ENCODE measurements at regions not wholly inside any gene's neighbourhood (a gene's known extent, or its start where the extent isn't known, plus 50 kb on each side); places are given as distances from the start of the nearest gene placed in this dataset.

DNA sequence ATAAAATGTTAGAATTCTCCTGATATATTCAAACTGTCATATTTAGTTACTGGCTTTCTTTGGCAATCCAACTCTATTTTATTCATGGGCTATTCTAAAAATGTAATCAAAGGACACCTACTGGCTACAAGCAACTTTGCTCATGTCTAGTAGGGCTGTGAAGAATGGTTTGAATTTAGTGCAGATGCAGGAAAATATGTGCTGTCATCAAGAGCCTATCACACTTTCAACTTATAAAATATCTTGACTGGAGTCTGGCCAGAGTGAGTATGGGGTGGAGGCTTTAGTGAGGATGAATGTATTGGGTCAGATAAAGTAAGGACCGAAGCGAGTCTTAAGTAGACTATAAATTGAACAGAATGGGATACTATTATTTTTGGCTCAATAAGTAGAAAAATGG lies 343.4 kb upstream of the SPRED2 start:
- DNase-seq (ENCODE audit: low spot score) (no peak), ATAC-seq (ENCODE audit: insufficient number of reproducible peaks, low FRiP score, low read depth) (no peak)
- no peaks in the 10 kb centered on the region for H3K36me3 ChIP-seq
- H3K27me3 ChIP-seq (replicated peaks; ENCODE audit: insufficient read depth), result no peaks in the 10 kb centered on the region
- H3K4me1 ChIP-seq (ENCODE audit: control insufficient read depth in 1 of 2, low read depth in 2 of 2), result no peaks in the 10 kb centered on the region
- TF ChIP-seq, protein P1, sequence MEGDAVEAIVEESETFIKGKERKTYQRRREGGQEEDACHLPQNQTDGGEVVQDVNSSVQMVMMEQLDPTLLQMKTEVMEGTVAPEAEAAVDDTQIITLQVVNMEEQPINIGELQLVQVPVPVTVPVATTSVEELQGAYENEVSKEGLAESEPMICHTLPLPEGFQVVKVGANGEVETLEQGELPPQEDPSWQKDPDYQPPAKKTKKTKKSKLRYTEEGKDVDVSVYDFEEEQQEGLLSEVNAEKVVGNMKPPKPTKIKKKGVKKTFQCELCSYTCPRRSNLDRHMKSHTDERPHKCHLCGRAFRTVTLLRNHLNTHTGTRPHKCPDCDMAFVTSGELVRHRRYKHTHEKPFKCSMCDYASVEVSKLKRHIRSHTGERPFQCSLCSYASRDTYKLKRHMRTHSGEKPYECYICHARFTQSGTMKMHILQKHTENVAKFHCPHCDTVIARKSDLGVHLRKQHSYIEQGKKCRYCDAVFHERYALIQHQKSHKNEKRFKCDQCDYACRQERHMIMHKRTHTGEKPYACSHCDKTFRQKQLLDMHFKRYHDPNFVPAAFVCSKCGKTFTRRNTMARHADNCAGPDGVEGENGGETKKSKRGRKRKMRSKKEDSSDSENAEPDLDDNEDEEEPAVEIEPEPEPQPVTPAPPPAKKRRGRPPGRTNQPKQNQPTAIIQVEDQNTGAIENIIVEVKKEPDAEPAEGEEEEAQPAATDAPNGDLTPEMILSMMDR (IDR thresholded peaks at IDR 0.05), result no peak
- no peak overlapping the region for H3K27ac ChIP-seq
- no peak overlapping the region for H3K4me3 ChIP-seq
- no peaks in the 10 kb centered on the region for H3K9me3 ChIP-seq

DNA sequence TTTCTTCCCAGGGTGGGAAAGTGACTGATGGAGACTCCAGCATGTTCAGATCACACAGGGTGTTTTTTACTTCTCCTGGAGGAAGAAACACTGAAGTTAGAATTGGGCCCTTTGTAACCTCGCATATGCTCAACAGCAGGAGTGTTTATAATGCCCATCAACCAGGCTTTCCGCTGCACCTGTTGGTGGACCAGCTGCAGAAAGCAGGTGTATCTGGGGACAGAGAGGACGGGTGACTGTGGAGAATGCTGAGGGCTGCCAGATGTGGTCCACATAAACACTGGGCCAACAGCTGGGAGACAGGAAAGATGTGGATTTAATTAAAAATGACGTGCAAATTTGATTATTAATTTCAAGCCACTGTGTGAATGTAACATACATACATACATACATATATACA lies 335.5 kb upstream of the SPRED2 start:
- no peak for DNase-seq (ENCODE audit: low spot score)
- ATAC-seq (ENCODE audit: insufficient number of reproducible peaks, low FRiP score, low read depth), result no peak
- H3K9me3 ChIP-seq, result no peaks in the 10 kb centered on the region
- H3K4me3 ChIP-seq, result no peak overlapping the region
- TF ChIP-seq, protein P1 (IDR thresholded peaks at IDR 0.05), result no peak
- no peaks in the 10 kb centered on the region for H3K27me3 ChIP-seq (replicated peaks; ENCODE audit: insufficient read depth)
- H3K27ac ChIP-seq, result no peak overlapping the region
- no peaks in the 10 kb centered on the region for H3K36me3 ChIP-seq
- H3K4me1 ChIP-seq (ENCODE audit: control insufficient read depth in 1 of 2, low read depth in 2 of 2), result no peaks in the 10 kb centered on the region

DNA sequence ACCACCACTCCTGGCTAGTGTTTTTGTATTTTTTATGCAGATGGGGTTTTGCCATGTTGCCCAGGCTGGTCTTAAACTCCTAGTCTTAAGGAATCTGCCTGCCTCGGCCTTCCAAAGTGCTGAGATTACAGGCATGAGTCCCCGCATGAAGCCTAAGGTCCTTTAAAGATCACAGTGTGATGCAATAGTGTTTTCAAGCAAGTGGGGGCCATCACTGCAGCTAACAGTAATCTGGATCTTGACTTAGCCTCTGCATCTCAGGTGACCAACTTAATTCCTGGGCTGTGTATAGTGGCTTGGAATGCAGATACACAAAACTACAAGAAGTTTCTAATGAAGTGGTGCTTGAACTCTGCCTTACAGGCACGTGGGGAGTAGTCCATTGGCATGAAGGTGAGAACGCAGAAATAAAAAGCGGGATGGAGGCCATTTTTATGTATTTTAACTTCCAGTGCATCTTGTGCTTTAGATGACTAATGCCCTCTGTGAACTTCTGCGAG lies 334.4 kb upstream of the SPRED2 start:
- no peaks in the 10 kb centered on the region for H3K27me3 ChIP-seq (replicated peaks; ENCODE audit: insufficient read depth)
- H3K9me3 ChIP-seq, result no peaks in the 10 kb centered on the region
- H3K4me3 ChIP-seq, result no peak overlapping the region
- no peaks in the 10 kb centered on the region for H3K4me1 ChIP-seq (ENCODE audit: control insufficient read depth in 1 of 2, low read depth in 2 of 2)
- ATAC-seq (ENCODE audit: insufficient number of reproducible peaks, low FRiP score, low read depth) (no peak), DNase-seq (ENCODE audit: low spot score) (no peak)
- H3K36me3 ChIP-seq, result no peaks in the 10 kb centered on the region
- TF ChIP-seq, protein P1 (IDR thresholded peaks at IDR 0.05), result no peak
- H3K27ac ChIP-seq, result no peak overlapping the region

GRCh38 chr2:65765376-65765775 lies 333.0 kb upstream of the SPRED2 start:
- Histone ChIP-seq H3K27ac (no peak overlapping the region), H3K9me3 (no peaks in the 10 kb centered on the region), H3K27me3 (replicated peaks; ENCODE audit: insufficient read depth) (no peaks in the 10 kb centered on the region), H3K4me3 (no peak overlapping the region), H3K4me1 (ENCODE audit: control insufficient read depth in 1 of 2, low read depth in 2 of 2) (no peaks in the 10 kb centered on the region), H3K36me3 (no peaks in the 10 kb centered on the region)
- TF ChIP-seq, protein P1 (IDR thresholded peaks at IDR 0.05), result no peak
- DNase-seq (ENCODE audit: low spot score) (no peak), ATAC-seq (ENCODE audit: insufficient number of reproducible peaks, low FRiP score, low read depth) (no peak)

DNA sequence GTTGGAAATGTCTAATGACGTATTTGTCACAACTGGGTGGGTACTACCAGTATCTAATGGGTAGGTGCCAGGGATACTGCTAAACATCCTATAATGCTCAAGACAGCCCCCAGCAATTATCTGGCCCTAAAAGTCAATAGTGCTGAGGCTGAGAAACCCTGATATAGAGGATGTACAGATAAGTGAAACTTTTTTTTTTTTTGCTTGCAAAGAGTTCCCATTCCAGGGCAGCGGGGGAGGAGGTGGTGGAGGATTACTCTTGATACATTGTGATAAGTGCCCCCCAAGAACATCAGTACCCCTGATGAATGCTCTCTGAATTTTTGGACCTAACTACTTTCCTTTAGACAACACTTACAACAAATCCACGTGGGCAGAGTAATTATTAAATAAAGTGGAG lies 329.7 kb upstream of the SPRED2 start:
- Histone ChIP-seq H3K27me3 (replicated peaks; ENCODE audit: insufficient read depth) (no peaks in the 10 kb centered on the region), H3K4me1 (ENCODE audit: control insufficient read depth in 1 of 2, low read depth in 2 of 2) (no peaks in the 10 kb centered on the region), H3K27ac (no peak overlapping the region), H3K36me3 (no peaks in the 10 kb centered on the region), H3K9me3 (no peaks in the 10 kb centered on the region), H3K4me3 (no peak overlapping the region)
- TF ChIP-seq, protein P1 (IDR thresholded peaks at IDR 0.05), result no peak
- no peak for ATAC-seq (ENCODE audit: insufficient number of reproducible peaks, low FRiP score, low read depth)
- DNase-seq (ENCODE audit: low spot score), result no peak
